Gastrocnemius medialis (tissue), 4 donors: ENCODE measurements at regions not wholly inside any gene's neighbourhood (a gene's known extent, or its start where the extent isn't known, plus 50 kb on each side); places are given as distances from the start of the nearest gene placed in this dataset.

ENCODE experiments used
- CTCF ChIP-seq, 5 experiments: fragments of 450-650 bp in 3 of 5; fragments of 200-600 bp in 2 of 5; sonication (generic) in 2 of 5; IDR thresholded peaks in 4 of 5; conservative IDR thresholded peaks in 1 of 5; 1 replicate in 4 of 5; 2 replicates in 1 of 5; pipeline ENCODE4 v1.5.1; 2016 to 2019; ENCODE audit warnings: antibody characterized with exemption in 5 of 5, mild to moderate bottlenecking in 3 of 5, moderate library complexity in 3 of 5
- POLR2A ChIP-seq, 2 donors: fragments of 450-650 bp; IDR thresholded peaks; one replicate each; pipeline ENCODE4 v1.6.1; 2017; ENCODE audit warnings: antibody characterized with exemption in 2 of 2, mild to moderate bottlenecking in 2 of 2, moderate library complexity in 2 of 2

GRCh38 chr17:55661963-55662834, 60.5 kb downstream of the TMEM100 start:
- TF ChIP-seq CTCF (IDR thresholded peaks at IDR 0.05 in 4 of 5, conservative IDR thresholded peaks at IDR 0.05 in 1 of 5) (no peak), POLR2A (IDR thresholded peaks at IDR 0.05) (no peak)
